Stimulated activated CD8-positive, alpha-beta memory T cell treated with anti-CD3 and anti-CD28 coated beads, Interleukin-4, amount 100 ng/mL, for 1 hour (primary cell): ENCODE measurements at regions not wholly inside any gene's neighbourhood (a gene's known extent, or its start where the extent isn't known, plus 50 kb on each side); places are given as distances from the start of the nearest gene placed in this dataset.

Experiments used
- DNase-seq, 2 donors: peaks; one replicate each; pipeline ENCODE4 v3.0.0-alpha.2; 2020; ENCODE audit warnings: low read depth in 2 of 2, low spot score in 1 of 2

DNA sequence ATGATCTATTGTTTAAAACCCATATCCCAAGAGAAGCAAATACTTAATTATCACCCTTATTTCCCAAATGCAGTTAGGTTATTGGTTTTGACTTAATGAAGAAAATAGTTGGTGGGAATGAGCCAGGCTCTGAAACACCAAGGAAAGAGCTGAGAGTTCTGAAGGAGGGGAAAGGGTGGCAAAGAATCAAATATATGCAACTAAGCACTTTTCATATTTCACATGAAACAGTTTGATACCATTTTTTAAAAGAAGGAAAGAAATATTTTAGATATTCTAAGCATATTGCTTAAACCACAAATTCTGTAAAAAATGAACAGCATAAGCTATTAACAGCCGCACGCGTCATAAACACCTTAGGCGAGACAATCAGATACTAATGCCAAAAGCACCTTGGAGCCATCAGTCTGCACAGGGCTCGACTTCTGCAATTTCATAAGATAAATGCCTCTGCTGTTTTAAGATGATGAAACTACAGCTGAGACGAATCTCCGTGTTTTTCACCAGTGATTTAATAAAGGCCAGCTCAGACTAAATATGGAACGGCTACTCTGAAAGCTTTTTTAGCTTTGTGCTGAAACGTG is 371.7 kb downstream of the EN1 start:
- no peak for DNase-seq

- DNase-seq: no peak
Observed at GRCh38 chr2:118474541-118474920, 372.9 kb downstream of the EN1 start.

- DNase-seq: no peak
Observed at GRCh38 chr2:118473846-118474540, 373.5 kb downstream of the EN1 start.

- DNase-seq: no peak
Observed at GRCh38 chr2:118473241-118473640, 374.2 kb downstream of the EN1 start.

GRCh38 chr2:118470297-118470696 is 377.2 kb downstream of the EN1 start:
- DNase-seq: no peak

DNA sequence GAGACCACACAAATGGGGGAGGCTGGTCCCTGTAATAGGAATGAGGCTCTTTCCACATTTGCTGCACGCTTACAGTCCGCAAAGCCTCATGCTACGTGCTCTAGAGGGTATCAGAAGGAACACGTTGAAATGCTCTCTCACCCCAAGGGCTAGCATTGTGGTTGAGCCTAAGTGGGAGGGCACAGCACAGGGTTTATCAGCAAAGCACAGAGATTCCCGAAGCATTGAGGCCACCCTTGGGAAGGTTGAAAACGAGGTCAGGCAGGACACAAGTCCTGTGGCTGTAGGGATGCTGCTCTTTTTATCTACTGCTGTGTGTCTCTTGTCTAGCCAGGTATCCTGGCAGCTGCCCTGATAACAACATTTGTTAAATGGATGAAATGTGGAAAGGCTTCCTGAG is 378.3 kb downstream of the EN1 start:
- DNase-seq: no peak

DNA sequence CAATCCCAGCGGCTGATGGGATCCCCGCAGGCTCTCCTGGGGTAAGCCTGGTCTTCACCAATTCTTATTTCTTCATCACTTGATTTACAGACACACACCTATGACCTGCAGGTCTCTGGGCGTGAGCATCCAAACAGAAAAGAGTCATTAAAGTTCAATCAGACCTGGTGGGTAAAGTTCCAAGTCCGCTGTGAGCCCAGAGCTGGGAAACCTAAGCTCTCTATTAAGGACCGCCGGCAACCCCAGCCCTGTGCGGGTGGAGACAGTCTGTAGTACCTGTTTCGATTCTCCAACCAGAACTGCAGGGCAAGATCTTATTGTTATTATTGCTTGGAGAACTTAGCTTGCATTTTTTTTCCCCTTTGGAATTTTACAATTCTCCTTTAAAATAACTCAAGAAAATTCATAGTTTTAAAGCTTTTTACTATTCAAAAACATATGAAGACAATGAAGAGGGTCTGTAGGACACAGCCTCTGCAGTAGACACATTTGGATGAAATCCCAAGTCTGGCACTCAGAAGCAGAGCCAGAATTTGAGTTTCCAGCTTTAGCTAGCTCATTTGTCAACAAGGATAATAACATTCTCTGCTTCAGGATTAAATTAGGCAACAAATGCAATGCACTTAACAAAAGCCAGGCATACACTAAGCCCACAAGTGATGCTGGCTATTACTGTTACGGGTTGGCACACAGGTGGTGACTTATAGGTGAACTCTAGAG is 376.4 kb downstream of the INSIG2 start:
- no peak for DNase-seq

GRCh38 chr2:118464046-118464445 is 375.8 kb downstream of the INSIG2 start:
- no peak for DNase-seq

DNA sequence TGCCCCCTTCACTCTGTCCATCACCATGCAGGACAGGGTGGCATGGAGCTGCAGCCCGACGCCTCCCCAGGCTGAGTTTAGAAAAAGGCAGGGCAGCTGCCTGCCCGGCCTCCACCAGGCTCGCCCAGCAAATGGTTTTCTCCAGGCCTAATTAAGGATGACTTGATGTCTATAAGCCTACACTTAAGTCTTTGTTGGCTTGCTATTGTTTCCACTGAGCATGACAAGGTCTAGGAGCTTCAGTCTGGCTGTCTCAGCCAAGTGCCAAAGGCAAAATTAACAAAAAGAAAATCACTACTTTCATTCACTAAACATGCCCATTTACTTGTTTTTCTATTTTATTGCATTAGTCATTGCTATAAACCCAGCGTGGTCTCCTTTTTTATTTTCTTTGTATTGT is 372.2 kb downstream of the INSIG2 start:
- DNase-seq: no peak

DNA sequence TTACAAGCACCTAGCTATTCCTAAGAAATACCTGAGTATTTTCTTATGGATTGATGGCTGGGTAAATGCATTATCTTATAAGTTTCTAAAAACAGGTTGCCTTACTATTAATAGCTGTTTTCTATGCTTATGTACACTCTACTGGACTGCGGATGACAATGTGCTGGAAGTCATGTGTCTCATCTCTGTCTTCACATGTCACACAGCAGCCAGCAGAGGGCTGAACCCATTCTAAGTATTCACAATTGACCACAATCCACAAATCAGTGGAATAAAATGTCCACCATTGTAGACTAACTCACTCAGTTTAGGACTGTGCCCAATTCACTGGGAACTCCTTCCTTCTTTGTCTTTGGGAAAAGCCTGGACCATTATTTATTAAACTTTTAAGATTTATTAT is 371.2 kb downstream of the INSIG2 start:
- no peak for DNase-seq

- DNase-seq: no peak
Observed at GRCh38 chr2:118457951-118458350, 369.7 kb downstream of the INSIG2 start.

DNA sequence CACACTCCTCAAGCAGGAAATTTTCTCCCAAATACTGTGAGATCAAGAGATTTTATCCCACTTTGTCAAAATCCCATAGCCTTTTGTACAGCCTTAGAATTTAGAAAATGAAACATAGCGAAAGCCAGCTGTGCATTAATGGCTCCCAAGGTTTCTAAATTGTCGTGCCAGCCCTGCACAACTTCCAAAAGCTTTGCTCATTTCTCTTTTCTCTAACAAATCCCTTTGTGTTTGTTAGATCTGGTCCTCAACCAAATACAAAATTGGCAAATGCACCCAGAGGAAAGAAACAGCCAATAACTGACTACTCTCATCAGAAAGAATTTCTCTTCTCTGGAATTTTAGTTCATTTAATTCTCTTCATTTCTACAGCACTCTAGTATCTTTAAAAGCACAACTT is 361.1 kb downstream of the INSIG2 start:
- DNase-seq: no peak

GRCh38 chr2:118443596-118443995 is 355.3 kb downstream of the INSIG2 start:
- DNase-seq: no peak

- DNase-seq: no peak
Observed at GRCh38 chr2:118442996-118443553, 354.8 kb downstream of the INSIG2 start.

DNA sequence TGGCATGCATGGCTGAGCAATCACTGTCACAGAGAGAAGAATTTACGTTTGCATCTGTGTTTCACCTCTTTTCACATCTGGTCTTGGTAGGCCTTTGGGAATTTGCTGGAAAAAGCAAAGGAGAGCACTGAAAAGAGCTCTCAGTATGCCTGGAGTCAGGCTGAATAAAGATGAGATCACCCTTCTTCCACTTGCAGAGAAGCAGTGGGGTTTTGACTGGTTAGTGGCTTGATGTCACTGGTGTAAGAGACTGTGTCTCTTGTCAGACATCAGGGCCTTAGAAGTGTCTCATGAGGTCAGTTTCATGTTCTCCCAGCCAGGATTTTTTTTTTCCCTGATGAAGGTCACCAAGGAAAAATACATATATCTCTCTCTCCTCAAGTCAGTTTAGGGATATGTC is 353.8 kb downstream of the INSIG2 start:
- DNase-seq: no peak

- DNase-seq: no peak
Observed at GRCh38 chr2:118440404-118441098, 352.3 kb downstream of the INSIG2 start.

- no peak for DNase-seq
Observed at GRCh38 chr2:118437501-118437900, 349.2 kb downstream of the INSIG2 start.

- no peak for DNase-seq
Observed at GRCh38 chr2:118431997-118432396, 343.7 kb downstream of the INSIG2 start.

GRCh38 chr2:118431586-118431985 is 343.3 kb downstream of the INSIG2 start:
- DNase-seq: no peak

- no peak for DNase-seq
Observed at GRCh38 chr2:118431165-118431517, 342.9 kb downstream of the INSIG2 start.

GRCh38 chr2:118430510-118431164 is 342.4 kb downstream of the INSIG2 start:
- no peak for DNase-seq
